Activated T-cell treated with anti-CD3 and anti-CD28 coated beads, Interleukin-2, amount 50 U/mL, for 1 hour (primary cell): ENCODE measurements at regions not wholly inside any gene's neighbourhood (a gene's known extent, or its start where the extent isn't known, plus 50 kb on each side); places are given as distances from the start of the nearest gene placed in this dataset.
A peak's percentile ranks its signal among the peaks of the same experiment; 100 is the strongest.

Experiments used
- DNase-seq: peaks from one replicate; pipeline ENCODE4 v3.0.0-alpha.2; 2020

DNA sequence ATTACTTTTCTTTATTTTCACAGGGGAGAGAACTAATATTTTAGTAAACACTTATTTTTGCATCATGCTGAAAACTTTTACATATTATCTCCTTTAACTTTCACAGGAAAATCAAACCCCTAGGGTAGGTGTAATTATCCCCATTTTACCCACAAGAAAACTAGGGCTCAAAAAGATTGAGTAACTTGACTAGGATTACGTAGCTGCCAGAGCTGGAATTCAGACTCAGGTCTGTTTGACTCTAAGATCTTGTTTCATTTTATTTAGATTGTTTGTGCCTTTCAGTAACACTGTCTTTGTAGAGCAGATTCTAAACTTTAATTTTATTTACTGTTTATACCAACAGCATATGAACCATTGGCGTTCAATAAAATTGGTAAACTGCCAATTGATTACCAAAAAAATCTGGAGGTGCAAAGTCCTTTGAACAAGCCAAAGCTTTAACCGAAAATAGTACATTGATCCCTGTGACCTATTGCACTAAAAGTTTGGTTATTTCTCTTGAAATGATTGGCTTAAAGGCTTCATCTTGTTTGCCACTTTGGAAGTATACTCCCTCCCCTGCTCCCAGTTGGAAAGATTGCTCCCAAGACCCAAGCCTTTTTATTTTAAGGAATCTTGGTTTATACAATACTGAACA lies 71.0 kb upstream of the WDR26 start:
- no peak for DNase-seq

DNA sequence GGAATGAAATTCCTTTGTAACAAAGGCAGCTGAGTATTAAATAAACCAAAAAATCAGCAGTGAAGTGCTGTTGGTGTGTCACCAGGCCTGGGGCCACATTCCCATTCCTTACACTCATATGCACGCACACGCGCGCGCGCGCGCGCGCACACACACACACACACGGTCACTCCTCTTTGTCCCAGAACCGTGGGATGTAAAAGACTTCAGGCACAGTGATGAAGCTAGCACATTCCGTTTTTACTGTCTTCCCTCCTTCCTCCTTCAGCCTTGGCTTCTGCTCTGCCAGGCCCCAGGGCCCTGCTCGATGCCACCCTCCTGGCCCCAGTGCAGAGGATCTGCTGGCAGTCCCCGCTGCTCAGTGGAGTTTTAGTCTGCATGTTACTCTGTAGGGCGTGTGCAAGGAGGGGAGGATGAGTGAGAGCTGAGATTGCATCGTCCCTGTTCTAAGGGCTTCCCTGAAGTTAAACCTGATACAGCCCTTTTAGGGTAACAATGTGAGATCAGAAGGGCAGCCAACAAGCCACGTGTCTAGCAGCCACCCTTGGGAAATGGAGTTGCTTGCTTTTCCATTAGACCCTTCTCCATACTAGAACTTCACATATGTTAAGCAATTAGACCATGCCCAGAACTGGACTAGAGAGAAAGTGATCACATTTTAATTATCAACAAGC lies 71.7 kb upstream of the WDR26 start:
- DNase-seq: no peak

DNA sequence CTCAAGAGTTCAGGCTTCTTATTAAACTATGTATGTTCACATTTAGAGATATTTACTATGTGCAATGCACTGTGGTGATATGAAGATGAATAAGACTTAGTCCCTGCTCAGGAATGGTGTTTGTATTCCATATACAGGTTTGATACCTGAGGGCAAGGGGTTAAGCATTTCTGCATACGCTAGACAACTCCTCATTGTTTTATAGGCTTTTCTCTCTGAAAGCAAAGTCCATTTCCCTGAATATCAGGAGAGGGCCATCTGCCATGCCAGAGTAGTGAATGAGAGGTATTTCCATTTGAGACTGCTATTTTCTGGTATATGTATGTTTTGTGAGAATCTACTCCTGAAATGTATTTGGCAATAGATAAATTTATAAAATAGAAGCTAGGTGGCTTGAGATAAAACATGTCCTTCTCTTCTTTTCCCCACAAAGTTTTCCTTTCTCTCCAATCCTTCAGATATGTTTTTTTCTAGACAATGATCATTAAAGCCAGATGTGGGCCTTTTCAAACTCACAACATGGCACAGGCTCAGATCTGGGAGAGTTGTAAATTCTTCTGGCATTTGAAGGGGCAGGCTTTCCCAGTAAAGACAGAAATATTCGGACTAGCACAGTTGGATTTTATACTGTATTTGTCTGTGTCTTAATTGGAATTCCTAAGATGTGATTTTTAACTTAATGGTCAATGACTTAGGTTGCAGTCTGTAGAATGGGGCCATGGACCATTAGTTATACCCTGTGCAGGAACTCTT lies 73.3 kb upstream of the WDR26 start:
- DNase-seq: no peak

DNA sequence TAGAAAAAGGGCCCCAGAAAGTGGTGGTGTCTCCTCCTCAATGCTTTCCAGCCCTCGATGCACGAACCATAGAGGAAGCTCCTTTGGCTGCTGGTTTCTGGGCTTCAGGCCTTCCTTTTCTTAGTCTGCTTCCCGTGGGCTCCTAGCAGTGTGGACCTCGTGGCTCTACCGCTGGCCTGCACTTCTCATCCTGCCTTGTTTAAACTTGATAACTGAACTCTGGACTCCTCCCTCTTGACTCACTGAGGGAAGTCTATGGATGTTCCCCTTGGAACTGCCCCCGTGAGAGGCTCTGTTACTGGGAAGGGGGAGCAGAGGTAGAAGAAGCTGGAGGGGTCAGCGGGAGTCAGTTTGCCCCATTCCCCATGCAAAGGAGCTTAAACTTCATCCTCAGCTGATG lies 75.3 kb upstream of the WDR26 start:
- no peak for DNase-seq

DNA sequence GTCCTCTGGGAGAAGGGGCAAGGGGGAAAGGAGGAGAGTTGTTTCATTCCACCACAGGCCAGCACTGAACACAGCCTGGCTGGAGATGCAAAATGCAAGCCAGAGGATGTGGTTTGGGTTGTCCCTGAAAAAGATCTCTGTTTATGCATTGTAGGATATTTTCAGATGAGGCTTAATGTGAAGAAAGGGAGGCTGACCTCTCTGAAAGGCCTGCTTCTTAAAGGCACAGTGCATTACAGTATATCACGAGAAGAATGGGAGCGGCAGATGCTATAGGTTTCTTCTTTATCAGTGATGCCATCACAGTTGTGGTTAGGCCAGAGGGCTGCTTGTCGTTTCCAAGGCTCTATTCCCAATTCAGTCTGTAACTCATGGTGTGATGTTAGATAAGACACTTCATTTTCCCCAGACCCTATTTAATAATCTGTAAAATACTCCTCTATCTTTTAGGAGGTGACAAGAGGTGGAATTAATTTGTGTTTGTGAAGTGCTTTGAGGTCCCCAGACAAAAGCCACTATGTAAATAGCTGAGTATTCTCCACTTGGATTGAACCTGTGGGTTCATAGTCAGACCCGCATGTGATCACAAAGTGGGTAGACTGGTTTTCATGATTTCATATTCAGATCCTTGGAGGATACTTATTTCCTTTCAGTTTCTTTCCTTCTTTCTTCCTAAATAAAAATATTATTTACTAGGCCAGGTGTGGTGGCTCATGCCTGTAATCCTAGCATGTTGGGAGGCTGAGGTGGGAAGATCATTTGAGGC lies 76.5 kb upstream of the WDR26 start:
- DNase-seq: no peak

DNA sequence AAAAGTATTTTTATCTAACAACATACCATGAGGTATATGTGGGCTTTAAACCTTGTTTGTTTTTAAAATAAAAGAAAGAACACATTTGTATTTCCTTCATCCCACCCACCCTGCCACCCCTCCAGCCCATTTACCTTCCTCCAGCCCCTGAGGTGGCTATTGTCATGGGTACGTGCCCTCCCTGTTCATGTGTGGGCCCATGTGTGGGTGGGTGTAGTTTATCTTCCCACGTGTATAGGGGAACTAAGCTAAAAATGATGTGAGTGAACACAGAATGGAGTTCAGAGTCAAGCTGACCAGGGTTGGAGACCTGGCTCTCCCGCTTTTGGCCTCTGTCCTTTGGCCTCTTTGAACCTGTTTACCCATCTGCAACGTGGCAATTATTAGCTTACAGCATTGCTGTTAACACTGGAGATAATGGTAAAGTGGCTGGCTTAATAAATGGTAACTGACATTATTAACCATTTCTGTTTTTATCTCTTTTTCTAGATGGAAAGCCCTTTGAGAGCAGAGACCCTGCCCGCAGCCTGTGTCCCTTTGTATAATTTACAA lies 78.1 kb upstream of the WDR26 start:
- DNase-seq: no peak

DNA sequence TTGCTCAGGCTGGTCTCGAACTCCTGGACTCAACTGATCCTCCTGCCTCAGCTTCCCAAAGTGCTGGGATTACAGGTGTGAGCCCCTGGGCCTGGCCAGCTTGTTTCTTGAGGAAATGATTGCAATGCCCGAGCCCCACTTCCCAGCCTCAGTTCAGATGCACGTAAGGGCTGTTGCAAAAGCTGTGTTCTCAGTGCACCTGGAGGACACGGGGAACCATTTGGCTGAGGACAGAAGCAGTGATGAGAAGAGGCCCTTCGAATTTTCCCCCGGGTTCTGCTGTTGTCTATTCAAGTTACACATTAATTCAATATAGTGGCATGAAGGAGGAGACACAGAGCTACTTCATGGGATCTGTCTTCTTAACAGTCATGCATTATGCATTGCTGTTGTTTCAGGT lies 78.8 kb upstream of the WDR26 start:
- no peak for DNase-seq

DNA sequence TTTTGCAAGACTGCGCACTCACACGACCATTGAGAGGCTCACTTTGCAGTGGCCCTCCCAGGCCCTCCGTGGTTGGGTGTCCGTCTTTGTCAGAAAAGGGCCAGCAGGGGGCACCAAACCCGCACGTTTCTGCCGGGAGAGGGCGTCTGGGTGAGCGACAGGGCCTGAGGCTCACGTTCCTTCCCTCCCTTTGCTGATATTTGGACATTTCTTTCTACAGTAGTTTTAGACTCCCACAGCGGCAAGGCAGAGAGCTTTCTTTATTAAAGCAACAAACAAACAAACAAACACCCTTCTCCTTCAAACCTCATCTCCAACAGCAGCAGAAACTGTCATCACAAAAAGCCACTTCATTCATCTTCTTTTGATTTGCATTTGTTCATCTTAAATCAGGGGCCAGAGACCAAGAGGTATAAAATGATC lies 79.2 kb upstream of the WDR26 start:
- peak; percentile 85 for DNase-seq

DNA sequence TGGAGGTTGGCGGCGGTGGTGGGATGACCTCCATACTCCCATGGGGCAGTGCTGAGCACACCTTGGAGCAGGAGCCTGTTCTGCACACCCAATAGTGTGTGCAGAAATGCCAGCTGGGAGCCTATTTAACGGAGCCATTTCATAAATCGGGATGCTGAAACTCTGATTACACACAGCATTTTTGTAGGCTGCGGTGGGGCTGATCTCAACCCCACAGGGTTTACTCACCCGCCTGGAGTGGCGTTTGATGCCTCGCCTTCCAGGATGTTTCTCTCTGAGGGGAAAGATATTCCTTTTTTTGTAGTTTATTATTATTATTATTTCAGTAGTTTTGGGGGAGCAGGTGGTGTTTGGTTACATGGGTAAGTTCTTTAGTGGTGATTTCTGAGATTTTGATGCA lies 82.6 kb upstream of the WDR26 start:
- no peak for DNase-seq

DNA sequence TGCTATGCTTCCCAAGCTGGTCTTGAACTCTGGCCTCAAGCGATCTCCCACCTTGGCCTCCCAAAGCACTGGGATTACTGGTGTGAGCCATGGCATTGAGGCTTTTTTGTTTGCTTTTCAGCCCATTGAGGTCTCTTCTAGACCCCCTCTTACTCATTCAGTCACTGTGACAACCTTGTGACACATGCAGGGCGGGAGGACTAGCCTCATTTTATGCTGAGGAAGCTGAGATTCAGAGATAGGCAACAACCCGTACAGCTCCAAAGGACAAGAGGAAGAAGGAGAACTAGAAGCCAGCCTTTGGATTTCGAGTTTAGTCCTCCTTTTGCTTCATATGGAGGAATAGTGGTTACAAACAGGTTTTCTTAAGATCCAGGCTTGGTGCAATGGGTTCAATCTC lies 83.9 kb upstream of the WDR26 start:
- no peak for DNase-seq

DNA sequence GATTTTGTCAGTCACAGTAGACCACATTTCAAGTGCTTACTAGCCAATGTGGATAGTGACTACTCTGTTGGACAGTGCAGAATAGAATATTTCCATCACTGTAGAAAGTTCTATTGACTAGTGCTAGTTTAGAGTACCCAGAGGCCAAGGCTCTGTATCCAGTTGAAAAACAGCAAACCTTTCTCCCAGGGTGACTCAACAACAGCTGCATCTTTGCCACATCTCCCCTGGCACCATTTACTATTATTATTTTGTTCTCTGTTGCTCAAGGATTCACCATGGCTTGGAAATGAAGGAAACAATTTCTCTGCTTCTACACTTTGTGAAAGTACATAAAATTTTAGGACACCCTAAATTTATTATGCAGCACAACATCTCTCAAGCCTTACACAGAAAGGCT lies 85.3 kb upstream of the WDR26 start:
- DNase-seq: no peak

DNA sequence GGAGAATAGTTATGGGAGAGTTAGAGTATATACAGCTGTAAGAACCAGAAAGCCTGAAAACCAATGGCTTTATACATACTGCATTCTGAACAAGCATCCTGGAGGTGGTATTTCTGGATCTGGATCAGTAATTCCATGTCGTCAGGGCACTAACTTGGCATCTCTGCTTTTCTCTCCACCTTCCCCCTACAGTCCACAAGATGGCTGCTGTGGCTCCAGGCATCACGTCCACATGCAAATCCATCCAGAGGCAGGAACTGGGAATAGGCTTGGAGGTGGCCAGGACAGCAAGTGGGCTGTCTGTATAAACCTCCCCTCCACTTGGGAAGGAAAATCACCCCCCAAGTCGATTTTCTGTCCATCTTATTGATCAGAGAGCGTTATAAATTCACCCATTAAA lies 86.2 kb upstream of the WDR26 start:
- no peak for DNase-seq

DNA sequence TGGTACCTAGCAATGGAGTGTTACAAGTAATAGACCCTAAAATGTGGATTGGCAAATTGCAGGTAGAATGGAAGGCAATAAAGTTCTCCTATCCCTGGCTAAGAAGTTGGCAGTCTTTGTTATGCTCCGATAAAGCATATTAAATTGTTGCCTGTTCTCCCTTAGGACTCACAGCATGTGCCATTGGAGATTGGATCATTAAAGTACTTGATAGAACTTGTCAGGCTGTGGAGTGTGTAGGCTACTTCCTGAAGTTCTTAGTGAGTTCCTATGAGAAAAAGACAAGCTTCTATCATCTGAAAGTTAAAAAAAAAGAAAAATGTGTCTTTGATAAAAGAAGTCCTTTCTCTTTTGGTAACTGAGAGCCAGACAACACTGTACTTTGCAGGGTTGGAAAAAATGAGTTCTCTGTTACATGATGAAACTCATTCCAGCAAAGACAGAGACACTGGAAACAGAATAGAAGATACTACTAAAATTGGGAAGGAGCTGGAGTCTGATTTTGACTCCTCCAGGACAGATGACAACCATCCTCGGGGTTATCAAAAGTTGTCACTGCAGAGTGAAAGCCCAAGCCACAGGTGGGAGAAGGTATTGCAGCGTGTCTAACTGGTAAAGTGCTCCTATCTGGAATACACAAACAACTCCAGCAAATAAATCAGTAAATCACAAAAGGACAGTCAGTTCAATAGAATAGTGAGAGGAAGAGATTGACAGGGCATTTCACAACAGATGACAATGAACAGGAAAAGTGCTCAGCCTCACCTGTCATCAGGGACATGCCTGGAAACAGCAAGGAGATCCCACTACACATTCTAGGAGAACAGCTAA lies 87.5 kb upstream of the WDR26 start:
- no peak for DNase-seq

DNA sequence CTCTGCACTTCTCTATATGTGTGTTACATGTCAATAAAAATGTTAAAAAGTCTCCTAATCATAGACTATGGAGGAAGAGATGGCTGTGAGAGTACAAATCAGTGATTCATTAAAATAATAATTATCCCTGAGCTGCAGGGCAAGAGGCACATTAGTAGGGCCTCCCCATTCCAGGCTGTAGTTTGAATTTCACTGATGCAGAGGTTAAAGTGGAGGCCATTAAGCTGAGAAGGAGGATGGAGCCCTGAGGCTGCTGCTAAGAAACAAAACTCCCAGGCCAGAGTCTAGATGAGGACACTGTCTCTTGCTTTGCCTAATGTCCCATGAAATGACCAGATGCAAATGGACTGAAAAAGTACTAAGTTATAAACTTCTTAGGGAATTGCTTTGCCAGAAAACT lies 89.1 kb upstream of the WDR26 start:
- DNase-seq: no peak

DNA sequence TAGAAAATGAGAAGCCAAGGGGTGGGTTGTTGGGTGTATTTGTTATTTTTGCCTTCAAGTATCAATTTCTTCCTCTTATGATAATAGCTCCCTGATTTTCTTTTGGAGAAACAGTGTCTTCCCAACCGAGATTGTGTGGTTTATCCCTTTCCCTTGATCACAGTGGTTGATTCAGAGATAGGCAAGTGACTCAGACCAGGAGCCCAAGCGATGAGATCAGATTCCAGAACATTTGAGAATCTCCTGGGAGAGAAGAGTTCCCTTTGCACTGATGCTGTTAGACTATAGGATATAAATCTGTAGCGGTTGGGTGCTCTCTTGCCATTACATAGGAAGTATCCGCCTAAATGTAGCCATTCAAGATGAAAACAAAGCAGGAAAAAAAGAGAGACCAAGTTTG lies 90.1 kb upstream of the WDR26 start:
- no peak for DNase-seq

DNA sequence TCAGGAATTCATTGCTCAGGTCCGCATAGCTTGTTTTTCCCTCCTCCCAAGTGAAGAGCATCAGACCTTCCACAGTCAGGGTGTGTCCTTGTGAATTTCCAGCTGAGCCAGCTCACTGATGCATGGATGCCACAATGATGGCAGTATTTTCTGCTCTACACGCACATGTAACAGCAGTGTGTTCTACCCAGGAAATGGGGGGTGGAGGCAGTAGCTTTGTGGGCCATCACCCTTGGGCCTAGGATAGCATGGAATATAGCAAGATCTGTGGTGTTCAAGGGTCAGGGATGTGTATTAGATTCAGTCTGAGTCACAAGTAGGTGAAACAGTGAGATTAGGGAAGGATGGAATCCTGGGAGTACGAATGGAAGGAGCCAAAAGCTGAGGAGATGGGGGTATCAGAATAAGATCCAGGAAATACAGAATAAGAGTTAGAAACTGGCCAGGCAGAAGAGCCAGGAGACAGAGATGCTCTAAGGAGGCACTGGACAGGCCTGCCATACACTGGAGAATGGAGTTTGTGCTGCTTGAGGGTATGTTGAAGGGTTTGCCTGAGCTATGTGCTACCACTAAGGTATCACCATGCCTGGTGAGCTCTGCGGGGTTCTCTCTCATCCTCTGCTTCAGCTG lies 90.6 kb upstream of the CNIH3 start:
- DNase-seq: no peak

DNA sequence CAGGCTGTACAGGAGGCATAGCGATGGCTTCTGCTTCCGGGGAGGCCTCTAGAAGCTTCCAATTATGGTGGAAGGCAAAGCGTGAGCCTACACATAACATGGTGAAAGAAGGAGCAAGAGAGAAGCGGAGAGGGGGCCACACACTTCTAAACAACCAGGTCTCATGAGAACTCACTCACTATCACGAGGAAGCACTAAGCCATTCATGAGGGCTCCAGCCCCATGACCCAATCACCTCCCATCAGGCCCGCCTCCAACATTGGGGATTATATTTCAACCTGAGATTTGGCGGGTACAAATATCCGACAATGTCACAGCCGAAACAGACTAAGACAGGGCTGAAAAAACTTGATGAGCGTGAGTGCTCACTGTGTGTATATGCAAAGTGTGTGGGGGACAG lies 89.3 kb upstream of the CNIH3 start:
- no peak for DNase-seq

DNA sequence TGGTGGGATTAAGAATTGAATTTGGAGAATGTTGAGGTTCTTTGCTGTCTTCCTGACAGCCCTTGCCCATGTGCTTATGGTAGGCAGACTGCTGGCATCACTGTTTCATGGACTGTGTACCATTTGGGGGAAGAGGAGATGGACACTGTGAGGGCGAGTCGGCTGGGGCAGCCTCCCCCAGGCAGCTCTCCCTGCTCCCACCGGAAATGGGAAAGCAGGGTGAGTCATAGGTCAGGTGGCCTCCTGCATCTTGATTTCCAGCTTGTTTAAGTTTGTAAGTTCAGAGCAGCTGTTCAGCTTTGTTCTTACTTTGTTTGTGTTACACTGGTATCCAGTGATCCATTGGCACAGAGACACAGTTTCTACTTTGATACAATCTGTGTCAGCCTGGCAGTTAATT lies 87.2 kb upstream of the CNIH3 start:
- DNase-seq: no peak

DNA sequence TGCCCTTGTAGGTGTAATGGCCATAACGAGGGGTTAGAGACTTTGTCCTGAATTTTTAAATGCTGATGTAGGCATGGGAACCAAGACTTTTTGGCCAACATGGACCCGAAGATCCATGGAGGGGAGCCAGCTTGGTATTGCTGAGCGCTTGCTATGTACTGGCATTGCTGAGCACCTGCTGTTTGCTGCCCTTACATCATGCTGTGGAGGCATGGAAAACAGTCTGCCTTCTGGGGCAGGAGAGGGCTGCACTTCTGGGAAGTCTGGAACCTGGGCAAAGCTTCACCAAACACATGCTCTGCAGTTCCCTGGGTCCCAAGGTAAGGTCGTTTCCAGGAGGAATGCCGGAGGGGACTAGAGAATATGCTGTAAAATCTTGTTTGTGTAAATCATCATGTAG lies 86.3 kb upstream of the CNIH3 start:
- DNase-seq: no peak

DNA sequence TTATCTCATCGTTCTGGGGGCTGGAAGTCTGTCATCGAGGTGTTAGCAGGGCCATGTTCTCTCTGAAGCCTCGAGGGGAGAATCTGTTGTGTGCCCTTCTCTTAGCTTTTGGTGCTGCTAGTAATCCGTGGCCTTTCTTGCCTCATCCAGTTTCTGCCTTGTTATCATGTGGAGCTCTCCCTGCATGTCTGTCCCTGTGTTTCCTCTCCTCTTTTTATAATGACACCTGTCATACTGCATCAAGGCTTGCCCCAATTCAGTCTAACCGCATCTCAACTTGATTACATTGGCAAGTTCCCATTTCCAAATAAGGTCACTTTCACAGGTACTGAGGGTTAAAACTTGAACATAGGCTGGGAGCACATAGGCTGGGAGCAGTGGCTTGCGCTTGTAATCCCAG lies 82.6 kb upstream of the CNIH3 start:
- no peak for DNase-seq

DNA sequence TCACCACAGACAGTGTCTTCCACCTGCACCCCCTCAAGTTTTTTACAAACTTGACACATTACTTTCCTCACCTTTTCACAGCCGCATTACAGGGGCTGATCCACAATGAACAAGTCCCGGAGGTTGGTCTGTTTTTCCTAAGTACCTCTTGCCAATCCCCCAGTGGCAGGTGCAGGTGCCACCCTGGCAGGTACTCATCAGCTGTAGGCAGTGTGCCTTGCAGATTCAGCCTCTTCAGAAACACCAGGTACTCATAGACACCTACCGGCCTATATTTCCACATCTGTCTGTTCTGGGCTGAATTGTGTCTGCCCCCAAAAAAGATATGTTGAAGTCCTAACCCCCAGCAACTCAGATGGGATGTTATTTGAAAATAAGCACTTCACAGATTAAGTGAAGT lies 81.4 kb upstream of the CNIH3 start:
- no peak for DNase-seq

DNA sequence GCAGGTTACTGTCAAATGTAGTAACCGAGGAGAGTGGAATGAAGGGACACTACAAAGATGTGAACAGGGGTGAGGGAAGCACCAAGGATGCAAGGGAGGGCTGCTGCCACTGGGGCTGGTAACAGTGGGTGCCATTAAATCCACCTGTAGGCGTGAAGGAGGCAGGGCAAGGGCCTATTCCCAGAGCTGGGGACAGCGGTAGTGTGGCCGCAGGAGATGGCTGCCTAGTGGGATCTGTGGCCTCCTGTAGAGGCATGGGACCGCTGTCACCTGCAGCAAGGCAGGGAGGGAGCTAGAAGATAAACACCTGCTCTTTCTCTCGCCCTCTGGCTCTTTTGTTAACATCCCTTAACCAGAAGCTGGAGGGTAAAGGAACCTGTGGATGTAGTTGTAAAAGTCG lies 80.5 kb upstream of the CNIH3 start:
- DNase-seq: no peak
